GM19455 (cell line): ENCODE measurements at regions not wholly inside any gene's neighbourhood (a gene's known extent, or its start where the extent isn't known, plus 50 kb on each side); places are given as distances from the start of the nearest gene placed in this dataset.

ENCODE experiments used
- ATAC-seq: cut with Tn5 transposase; IDR thresholded peaks from one replicate; pipeline ENCODE4 v1.9.1; 2021; ENCODE audit not compliant: unreplicated experiment

DNA sequence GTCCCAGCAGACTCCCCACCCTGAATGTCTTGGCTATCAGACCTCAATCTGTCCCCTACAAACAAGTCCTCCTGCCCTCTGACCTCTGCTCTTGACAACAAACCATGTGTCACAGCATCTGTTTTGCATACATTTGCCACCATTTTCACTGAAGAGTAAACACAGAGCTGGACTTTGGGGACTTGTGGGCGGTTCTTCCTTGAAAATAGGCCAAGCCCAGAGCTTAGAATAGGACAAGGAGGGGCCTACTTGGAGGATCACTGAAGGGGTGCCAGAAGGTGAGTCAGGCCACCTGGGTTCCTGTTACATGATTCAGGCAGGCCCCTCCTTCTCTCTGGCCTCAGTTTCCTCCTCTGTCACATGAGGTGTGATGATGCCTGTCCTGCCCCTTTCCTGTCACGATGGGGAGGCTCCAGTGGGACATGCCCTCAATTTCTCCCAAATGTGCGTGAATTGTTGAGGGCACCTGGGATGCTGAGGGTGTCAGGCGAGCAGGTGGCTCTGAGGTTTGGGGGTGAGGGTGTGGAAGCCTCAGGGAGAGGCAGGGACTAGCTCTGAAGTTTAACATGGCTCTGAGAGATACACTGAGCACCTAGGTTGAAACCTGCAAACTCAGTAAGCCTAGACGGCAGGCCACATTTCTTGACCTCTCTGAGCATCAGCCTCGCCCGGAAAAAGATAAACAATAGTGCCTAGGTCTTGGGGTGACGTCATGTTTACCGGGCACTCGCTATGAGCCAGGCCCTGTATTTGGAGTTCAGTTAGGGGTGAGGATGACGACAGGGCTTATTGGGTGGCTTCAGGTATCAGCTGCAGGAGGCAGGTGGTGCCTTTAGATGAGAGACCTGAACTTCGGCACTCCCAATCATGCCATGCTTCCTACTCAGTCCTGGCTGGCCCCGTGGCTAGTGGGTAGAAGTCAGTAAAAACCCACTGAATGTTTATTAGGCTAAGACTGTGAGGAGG lies 107.6 kb upstream of the PITX1 start:
- no peak for ATAC-seq

DNA sequence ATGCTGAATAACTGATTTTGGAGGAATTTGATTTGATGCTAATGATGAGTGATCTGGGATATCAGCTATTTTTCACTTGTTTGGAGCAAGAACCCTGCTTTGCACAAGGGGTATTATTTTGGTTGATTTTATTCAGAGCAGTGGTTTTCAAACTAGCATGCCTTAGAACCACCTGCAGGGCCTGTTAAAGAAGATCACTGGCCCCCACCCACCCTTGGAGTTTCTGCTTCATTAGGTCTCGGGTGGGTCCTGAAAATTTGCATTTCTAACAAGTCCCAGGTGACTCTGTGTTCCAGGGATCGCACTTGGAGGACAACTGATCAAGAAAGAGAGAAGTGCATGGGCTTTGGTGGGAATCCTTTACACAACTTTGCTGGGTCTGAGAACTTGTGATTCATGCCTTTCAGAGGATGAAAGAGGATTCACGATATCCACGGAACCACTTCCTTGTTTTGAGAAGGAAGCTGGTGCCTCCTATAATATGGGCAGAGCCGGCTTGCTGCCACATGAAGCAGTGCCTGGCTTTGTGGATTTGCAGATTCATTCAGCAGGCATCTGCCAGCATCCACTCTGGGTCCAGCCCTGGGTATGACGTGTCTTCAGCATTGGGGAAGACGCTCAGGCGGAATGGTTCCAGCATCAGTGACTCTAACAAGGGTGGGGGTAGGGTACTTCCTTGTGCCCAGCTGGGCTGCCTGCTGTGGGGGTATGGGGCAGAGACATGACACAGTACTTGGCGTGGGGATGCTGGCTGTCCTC lies 106.6 kb upstream of the PITX1 start:
- ATAC-seq, result no peak

DNA sequence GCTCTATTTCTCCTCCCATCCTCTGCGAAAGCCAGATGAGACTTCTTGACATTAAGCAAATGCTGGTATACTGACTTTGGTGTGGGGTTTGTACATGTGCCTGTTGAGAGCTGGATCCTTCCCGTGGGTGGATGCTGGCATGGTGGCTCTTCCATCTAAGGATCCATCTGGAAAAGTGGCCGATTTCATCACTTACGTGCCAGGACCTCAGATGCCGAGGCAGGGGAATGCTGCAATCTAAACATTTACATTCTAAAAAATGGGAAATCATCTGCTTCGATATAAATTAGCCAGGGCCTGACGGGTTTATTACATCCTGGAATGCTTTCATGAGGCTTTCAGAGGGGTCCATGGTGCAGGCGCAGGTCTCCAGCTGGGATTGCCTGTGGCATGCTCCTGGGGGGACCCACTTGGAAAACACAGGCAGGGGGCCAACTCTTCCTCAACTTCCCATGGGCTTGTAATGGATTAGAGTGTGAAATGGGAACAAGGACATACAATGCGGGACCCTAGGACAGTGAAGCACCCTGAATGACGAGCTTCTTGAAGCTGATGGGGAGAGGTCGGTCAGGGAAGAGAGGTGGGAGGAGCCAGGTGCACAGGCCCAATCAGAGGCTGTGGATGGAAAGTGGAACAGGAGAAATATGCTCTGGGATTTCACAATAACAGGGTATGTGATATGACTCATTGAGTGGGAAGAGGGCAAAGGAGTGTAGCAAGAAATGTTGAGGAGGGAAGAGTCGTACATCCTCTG lies 105.5 kb upstream of the PITX1 start:
- no peak for ATAC-seq

DNA sequence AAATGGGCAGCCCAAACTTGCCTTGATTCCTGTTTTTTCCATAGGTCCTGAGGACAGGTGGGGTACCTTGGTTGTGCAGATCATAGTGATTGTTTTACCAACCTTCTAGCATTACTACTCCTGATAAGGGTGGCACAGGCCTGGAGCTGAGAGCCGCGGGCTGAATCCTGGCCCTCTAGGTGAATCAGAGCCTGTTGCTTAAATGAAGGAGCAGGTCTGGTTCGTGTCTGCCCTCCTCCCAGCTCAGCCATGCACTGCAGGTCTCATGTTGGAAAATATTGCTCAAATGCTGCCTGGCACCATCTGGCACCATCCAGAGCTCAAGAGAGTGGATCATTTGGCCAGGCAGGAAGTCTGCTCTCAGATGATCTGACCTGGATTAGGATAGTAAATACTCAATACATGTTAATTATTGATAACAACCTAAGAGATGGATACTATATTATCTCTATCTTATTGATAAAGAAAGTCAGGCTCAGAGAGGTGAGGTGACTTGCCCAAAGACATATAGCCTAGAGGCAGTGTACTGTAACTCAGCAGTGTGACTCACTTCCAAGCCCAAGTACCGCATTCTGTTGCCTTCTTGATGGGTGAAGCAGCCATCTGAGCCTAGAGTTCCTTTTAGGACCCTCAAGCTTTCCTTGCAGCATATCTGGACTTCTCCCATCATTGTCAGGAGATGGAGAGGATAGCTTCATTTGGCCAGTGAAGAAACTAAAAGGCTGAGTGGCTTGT lies 104.3 kb upstream of the PITX1 start:
- no peak for ATAC-seq

DNA sequence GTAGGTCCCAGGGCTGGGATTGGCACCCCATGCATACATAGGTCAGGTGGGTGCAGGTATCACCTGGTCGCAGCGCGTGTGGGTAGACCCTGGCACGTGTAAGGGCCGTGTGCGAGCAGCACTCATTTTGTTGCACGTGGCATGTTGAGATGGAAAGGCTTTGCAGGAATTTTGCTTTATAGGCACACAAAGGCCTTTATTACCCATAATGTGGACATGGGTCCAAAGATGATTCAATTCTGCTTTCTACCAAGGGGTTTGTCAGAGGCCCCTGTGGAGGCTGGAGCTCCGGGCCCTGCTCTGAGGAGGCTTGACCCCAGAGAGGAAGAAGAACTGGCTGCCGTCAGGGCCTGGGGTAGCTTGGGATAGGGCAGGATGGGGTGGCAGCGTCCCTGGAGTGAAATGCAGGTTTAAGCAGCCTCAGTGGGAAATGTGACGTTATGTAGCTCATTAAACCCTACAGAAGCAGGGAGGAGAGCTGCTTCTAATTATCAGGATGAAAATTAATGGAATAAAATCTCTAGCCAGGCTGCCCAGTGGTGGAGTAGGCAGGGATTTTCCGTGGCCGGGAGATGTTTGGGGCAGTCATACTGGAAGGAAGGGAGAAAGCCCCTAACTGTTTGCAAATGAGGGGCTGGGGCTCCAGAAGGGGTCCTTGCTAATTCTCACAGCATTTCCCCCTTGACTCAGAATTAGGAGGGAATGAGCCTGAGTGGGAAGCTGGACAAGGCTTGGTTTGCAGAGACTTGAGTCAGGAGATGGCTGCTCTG lies 103.3 kb upstream of the PITX1 start:
- no peak for ATAC-seq

DNA sequence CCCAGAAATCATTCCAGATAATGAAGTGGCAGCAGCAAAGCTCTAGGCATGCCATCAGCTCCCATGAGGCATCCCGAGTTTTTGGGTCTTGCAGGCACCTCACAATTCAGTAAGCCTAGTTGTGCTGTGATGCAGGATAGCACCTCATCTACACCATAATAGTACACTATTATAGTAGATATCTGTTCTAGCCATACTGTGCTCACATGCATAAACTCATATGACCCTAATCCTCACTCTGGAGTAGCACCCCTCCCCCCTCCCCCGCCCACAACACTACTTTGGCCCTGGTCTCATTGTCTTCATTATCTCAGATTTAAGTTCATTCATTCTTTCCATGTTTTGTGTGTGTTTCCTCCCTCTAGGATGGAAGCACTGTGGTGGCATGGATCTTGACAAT lies 102.5 kb upstream of the PITX1 start:
- ATAC-seq, result no peak

DNA sequence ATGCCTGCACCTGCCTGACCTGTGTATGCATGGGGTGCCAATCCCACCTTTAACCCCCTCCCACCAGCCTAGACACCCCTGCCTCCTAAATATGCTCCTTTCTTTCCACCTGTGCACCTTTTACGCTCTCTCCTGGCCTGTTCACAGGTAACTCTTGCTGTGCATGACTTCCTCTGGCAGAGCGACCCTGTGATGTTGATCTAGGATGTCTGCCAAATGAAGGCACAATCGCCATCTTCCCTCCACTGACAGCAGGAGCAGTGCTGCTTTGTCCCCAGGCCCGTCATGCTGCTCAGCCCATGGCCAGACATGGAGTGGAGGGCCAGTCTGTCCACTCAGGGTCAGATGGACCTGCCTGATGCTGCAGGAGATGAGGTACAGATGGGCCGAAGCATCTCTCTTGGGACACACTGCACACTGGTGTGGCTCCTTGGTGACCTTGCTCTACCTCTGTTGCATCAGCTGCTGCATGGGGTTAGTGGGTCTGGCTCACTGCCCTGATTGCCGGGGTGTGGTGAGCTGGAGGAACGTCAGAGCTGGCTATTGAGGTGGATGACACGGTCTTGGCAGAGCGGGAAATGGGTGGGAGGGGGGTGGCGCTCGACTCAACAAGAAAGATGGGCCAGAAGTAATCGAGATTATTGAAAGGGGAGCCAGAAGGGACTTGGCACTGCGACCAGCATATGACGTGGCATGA lies 101.7 kb upstream of the PITX1 start:
- no peak for ATAC-seq

DNA sequence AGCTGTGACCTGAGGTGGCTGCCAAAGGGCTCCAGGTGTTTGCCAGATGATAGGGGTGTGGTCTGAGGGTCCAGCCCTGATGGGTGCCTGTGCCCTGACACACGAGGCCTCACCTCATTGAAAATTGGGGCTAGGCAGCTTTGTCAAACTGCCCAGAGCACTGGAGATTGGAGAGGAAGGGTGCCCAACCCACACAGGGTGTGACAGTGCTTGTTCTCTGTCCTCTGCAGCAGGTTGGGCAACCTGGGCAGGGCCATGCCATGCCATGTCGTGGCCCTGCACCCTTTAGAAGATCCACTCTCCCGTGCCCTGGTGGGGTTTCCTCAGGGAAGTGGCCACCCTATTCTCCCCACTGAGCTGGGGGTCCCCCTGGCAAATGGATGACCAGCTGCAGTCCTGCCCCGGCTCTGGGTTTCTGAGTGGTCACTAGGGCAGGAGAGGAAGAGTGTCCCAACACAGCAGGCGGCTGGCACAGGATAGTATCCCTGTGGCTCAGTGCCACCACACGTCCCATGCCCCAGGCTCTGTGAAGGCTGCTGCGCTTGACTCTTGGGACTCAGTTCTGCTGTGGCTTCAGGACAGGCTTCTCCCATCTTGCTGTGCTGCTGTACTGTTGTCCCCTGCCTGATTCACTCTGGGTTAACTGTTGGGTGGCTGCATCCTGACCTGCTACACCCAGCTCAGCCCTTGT lies 100.8 kb upstream of the PITX1 start:
- no peak for ATAC-seq

DNA sequence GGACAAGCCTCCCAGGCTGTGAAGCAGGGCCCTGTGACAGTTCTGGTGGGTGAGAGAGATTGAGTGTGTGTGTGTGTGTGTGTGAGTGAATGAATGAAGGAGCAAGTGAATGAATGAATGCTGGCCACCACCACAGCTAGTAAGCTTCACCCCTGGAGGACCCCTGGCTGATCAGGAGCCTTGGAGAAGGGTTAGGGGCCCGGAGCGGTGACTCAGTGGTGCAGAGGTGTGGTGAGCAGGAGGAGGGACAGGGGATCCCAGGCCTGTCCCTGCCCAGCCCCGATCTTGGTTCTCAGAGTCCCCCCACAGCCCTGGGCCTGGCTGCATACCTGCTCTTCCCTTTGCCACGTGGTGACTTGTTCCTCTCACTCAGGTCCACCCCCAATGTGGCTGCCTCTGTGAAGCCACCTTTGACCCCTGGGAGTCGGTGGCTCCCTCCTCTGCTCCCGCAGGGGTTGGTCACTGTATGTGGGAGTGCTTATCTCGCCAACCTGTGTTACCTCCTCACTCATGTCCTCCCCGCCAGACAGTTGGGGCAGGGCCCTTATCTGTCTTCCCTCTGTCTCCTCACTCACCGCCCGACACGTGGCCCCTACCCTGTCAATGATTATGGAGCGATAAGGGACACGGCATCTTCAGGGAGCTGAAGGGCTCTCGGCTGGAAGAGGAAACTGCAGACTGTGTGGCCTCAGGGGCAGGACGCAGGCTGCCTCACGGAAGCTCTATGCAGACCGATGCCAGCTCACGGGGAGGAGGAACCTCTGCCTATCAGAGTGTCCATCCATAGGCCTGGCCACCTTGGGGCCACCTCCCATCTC lies 99.9 kb upstream of the PITX1 start:
- no peak for ATAC-seq

DNA sequence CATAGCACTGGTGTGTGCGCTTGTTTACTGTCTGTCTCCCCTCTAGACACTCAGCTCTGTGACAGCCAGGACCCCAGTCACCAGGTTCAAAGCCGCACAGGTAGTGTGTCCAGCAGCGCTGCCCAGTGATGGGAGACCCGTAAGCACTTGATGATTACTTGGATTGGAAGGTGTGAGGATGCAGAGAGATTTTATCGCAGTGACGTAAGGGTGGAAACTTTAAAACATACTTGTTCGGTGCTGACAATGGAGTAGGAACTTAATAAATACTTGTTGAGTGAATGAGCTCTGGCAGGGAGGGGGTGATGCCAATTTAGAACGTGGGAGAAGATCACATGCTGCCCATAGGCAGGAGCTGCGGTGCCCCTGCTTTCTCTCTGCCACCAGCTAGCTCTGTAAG lies 99.2 kb upstream of the PITX1 start:
- no peak for ATAC-seq

DNA sequence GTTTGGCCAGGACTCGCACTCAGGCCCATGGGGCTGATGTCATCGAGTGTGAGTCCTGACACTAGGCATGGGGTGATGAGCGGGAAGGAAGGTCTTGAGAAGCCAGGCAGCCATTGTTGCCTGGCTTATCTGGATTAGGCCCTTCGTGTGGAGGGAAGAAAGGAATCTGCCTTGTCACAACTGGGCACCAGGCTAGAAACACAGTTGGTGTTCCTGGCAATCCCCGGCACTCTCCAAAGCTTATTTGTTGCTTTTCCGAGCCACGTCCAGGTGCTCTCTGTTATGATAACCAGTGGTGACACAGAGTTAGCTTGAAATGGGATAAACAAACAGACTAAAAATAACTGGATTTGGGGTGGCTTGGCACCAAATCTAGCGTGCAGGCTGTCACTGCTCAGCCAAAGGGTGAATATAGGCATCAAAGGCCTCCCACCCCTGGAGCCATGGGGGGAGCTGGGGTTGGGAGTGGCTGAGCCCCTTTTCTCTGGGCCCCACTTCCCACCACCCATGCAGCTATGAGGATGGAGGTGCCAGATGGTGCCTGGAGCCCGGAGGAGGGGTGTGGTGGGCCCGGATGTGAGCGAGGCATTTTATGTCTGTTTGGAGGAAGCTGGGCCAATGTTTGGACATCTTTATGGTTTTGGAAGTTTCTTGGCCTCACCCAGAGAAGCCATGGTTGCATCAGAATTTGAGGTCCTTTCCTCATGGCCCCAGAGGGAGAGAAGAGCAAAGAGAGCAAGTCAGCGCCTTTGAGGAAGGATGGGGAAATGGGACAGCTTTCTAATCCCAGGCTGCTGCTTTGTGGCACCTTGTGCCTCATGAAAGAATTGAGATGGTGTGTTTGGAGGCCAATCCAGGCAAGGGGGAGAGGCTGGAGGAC lies 98.0 kb upstream of the PITX1 start:
- ATAC-seq, result no peak

DNA sequence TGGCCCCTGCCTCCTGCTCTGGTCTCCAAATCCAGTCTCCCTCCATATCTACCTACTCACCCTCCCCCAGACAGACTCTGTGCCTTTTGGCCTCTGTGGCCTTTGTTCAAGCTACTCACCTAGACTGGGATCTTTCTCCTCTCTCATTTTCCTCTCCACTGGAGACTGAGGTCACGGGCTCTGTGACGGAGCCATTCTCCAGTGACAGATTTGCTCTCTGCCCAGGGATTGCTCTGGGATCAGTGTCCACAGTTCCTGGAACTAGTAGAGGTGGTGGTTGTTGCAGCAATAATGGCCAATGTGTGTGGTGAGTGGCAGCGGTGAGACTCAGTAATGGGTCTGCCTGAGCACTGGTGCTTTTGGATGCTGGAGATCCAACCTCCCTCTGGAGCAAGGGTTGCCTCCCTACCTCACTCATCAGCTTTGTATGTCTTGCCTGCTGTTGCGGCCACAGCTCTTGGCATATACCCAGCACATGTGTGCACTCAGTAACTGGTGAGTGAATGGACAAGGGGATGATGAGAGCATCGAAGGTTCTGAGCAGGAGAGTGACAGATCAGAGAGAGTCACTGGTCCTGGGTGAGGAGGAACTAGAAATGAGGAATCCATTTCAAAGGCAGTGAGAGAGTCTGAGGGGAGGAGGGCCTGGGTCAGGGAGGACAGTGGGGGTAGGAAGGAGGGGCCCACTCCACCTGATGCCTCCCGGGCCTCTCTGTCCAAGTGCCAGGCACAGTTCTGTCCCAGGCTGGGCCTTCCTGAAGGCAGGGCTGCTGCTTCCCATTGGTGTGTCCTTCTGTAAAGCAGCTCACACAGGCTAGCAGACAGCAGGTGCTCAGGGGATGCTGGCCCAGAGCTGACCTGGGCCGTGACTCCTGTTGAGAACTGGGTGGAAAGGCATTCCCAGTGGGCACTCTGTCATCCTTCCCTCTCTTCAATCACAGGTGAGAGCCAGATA lies 96.5 kb upstream of the PITX1 start:
- no peak for ATAC-seq

DNA sequence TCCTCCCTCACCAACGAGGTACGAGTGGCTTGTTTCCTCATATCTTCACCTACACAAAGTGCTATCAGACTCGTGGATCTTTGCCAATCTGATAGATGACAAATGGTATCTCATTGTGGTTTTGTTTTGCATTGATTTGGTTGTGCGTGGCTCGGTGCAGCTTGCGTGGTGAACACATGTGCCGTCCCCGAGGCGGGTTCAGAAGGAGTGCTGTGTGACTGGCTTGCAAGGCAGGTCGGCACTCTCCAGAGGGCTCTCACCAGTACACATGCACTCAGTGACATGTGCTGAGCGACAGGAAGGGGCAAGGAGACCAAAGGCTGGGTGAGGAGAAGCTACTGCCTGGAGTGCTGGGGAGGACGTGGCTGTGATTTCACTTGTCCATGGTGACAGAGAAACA lies 95.3 kb upstream of the PITX1 start:
- ATAC-seq, result no peak

DNA sequence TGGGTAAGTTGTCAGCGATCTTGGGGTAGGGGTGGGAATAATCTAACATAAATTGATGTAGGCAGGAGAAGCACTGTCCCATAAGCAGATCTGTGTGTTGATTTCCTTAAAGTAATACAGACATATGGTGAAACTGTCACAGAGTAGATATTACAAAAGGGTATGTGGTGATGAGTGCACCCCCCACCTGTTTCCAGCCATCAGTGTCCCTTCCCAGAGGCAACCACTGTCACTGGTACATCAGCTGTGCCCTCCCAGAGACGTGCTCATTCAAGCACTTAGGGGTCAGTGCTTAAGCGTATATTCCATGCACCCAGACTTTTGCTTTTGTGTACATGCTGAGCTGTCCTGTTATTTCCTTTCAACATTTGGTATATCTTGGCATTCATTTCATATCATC lies 94.3 kb upstream of the PITX1 start:
- ATAC-seq, result no peak

DNA sequence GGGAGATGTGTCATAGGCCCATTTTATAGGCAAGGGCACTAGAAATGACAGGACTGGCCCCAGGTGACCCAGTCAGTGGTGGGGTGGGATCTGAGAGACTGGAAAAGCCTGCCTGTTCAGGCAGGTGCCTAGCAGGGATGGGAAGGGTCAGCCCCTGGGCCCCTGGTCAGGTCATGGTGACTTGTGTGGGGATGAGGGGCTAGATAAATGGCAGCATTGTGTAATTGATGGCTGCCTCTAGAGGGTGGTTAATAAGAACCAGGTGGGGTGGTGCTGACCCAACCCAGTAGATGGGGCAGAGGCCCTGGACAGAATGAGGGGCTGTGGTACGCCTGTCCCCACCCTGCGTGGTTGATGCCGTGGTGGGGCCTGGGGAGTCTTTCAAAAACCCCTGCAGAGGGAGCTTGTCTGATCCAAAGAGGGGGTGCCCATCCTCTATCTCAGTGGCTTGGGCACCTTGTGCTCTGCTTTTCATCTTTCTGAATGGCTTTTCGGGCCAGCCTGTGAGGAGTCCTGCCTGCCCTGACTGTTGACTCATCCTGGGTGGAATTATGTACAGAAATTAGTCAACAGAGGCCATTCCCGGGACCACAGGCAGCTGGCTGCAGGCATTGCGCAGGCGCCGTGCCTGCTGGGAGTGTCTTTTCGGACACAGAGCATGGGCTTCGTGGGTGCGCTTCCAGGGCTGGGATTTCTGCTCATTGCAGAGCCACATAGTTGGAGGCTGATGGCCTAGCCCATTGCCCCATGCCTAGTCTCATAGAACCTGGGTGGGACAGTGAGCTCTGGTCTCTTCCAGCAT lies 93.6 kb upstream of the PITX1 start:
- ATAC-seq, result no peak
